Activated T-helper 1 cell treated with Interleukin-2 at 50 U/mL for 16 hours (primary cell): ENCODE measurements at regions not wholly inside any gene's neighbourhood (a gene's known extent, or its start where the extent isn't known, plus 50 kb on each side); places are given as distances from the start of the nearest gene placed in this dataset.

ENCODE experiments used
- DNase-seq: peaks from one replicate; pipeline ENCODE4 v3.0.0-alpha.2; 2020; ENCODE audit warnings: low read depth

DNA sequence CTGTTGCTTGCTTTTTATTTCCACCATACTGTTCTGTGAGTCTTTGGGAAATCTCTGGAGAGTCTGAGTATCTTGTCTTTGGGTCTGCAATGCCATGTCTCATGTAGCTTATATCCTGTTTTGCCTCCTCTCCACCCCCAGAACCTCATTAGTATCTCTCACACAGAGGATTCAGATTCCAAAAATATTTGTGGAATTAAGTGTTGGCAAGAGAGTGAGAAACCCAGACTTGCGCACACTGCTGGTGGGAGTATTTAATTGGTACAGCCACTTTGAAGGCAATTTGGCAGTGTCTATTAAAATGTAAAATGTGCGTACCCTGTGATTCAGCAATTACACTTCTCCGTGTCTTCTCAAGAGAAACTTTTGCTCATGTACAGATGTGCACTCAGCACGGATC, 68.6 kb downstream of the ZNF621 start:
- DNase-seq: no peak

DNA sequence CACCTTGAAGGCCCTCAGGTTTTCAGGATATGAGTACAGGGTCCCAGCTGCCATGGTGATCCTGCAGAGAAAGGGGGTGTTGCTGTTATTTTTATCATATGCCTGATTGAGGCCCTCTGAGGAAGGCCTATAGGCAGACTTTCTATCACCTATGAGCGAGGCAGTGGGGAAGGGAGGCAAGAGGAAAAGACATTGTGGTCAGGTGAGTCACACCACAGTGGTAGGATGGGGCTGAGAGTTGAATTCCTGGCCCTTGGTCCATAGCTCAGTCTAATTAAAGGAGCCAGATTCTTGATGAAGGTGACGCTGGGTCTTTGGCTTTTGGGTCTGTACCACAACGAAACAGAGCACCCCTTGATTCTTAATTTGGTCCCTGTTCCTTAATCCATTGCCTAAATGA, 72.7 kb downstream of the ZNF621 start:
- DNase-seq: no peak

DNA sequence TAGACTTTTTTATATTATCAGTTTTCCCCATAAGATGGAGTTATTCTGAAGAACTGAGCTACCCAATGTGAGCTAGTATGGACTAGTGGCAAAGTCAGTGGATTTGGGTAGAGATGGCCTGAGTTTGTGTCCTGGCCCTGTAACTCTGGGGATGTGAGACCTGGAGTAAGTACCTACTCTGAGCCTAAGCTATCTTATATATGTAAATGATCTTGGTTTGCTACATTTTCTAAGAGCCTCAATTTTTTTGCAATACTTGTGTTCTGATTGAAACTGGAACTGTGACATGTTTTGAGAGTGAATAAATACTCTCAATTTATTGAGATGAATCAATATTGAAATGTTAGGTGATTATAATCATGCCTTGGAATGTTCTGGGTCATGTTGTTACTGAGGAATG, 73.6 kb downstream of the ZNF621 start:
- no peak for DNase-seq

DNA sequence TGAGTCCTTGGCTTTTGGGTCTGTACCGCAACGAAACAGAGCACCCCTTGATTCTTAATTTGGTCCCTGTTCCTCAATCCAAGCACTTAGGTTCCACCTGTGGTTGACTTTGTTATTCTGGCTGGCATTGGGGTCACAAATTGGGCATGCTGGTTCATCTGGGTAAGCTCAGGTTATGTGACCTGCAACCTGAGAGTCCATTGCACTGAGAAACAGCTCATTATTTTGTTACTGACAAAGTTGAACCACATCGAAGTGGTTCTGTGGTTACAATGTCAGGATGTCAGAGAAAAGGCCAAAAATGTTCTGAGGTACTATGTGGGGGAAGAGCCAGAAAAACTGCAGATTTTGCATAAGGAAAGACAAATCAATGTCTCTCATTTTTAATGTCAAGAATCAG, 74.2 kb downstream of the ZNF621 start:
- DNase-seq: no peak

DNA sequence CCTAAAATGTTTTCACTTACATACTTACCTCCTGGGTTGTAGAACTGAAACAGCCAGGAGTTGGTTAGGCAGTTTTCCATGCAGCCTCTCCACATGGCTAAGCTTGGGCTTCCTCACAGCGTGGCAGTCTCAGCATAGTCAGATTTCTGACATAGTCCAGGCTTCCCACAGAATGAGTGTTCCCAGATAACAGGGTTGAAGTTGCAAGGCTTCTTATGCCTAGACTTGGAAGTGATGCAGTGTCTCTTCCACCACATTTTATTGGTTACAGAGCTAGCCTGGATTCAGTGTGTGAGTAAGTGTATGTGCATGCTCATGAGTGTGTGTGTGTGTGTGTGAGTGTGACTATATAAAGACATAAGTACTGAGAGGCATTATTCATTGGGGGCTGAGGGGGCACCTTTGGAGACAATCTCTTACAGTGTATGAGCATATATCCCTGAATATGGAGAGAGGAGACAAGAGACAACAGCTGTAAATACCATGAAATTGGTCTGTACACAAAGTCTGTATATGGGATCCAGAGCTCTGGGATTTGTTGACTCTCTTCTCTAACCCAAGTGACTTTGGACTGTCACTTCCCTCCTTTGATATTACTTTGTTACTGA, 78.1 kb downstream of the ZNF621 start:
- DNase-seq: no peak

DNA sequence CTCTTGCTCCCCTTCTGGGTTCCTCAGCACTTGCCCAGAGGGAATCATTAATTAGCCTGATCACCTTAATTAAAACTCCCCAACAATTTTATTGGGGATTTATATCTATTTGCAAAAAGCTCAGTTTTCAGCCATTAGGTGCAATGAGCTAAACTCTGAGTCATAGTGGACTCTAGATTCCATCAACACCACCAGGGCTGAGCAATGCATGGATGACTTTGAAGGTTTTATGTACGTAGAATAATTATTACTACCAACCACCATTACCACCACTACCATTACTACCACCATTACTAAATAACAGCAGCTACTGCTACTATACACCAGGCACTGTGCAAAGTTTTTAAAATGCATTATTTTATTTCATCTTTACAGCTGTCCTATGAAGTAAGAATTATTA, 81.2 kb downstream of the ZNF621 start:
- DNase-seq: no peak

DNA sequence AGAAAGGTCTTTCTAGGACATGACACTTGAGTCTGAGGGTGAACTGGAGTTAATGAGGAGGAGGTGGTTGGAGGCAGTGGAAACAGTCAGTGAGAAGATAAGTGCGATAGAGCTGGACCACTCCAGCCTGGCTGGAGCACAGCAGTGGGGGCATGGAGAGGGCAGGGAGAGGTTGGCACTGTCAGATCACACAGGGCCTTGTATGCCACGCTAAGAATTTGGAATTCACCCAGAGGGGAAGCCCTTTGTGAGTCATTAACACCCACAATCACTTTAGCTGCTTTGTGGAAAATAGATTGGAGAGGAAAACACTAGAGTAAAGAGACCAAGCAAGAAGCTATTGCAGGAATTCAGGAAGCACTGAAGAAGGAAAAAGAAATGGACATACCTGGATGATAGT, 83.3 kb downstream of the ZNF621 start:
- DNase-seq: no peak

DNA sequence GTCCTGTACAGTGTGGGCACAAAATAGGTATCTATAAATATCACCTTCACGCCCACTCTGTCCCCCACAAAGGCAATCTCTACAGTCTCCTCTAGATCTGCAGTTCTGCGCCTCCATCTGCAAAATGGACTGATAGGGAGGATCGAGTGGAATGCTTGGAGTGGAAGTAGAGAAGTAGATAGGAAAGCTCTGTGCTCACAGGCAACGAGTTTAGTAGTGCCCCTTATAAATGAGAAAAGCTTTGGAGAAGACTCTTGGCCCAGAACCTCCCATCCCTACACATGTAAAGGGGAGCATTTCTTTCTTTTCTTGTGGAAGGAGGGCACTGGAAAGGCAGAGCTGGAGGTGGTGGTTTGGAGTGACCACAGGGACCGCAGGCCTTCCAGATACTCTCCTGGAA, 88.5 kb downstream of the ZNF621 start:
- DNase-seq: no peak

DNA sequence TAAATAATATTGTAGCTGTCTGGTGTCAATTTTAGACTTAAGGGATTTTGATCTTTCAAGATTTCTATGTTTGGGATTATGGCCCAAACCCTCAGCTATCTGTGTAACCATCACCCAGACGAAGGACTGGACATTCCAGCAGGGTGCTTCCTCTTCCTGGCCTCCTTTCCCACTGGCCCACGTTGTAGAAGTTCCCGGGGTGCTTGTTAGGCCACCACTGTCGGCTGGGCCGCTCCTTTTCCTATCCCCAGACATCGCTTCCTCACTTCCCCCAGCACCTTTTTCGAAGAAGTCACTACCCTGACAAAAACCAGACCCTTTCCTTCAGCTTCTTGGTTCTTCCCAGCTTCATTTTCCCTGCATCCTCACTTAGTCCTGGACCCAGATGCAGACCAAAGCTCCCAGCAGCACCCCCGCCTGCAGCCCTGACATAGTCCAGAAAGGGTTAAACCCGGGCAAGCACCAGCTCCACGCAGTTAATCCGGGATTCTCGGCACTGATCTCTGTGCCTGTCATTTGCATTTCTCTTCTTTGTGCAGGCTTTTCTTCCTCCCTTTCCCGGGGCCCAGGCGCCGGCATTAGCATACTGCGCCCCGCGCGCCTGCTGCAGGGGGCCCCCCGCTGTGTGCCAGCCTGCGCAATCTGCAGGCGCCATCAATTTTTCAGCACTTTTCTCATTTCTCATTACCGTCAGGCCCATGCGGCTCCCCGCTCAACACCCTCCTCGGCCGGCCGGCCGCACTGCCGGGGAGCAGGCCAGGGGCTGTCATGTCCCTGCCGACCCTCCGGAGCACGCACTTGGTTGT, 90.6 kb downstream of the ZNF621 start:
- no peak for DNase-seq

DNA sequence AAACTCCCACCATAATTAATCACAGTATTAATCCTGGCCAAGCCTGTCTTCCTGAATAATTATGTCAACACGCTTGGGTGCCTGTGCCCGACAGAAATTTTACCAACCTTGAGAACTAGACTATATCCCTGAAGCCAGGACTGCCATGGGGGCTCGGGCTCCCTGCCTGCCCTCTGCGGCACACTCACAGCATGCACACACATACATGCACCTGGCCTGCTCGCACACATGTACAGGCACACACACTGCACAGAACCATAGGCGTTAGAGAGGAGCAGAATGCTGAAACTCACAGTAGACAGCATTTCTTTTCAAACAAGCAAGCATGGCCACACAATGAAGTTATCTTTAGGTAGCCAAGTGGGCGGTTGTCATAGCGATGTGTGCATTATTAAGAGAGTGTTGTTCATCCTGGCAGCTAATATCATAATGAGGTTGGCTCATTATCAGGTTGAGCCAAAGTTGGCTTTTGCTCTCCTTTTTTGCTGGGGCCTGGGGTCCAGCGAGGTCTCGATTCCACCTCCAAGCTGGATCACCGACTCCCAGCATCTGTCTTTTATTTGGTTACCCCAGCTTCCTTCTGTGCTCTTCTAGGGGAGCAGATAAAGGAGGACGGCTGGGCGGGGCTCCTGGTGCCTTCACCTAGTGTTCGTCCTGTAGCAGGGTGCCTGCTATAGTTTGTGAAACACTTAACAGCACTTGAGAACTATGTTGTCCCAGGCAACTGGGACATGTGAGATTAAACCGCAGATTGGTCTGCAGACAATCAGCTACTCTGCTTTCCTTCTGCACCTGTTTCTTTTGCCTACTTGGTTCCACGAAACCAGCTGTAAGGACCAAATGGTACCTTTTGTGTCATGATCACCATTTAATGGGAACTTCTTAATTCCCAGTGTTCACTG, 91.4 kb downstream of the ZNF621 start:
- no peak for DNase-seq

DNA sequence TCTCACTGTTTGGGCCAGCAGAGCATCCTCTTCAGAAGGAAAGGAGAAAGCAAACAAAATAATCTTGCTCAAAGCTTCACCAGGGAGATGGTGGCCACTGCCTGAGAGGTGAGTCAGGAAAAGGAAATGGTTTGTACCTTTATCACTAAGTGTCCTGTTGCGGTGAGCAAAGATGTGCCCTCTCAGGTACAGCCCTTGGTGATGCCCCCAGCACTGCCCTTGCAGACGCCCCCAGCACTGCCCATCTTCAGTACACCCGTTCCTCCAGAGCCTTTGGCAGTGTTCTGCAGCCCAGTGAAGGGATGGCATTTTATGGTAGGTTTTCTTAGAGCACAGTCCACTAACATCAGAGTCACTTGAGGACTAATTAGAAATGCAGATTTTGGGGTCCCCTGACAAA, 92.3 kb downstream of the ZNF621 start:
- DNase-seq: no peak

DNA sequence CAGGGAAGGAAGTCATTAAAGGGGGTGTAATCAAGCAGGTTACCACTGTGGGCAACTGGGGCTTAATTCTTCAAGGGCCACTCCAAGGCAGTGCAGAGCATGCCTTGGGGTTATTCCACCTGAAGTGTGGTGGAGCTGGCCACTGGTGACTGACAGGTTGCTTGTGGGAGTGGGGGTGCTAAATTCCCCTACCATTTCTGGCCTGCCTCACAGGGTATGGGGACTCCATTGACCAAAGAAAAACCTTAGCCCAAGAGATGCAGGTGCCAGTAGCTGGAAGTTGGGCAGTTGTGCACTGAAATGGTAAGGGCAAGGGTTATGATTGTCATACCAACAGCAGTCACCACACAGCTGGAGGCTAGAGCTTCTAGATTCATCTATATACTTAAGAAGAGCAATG, 93.4 kb downstream of the ZNF621 start:
- DNase-seq: no peak

DNA sequence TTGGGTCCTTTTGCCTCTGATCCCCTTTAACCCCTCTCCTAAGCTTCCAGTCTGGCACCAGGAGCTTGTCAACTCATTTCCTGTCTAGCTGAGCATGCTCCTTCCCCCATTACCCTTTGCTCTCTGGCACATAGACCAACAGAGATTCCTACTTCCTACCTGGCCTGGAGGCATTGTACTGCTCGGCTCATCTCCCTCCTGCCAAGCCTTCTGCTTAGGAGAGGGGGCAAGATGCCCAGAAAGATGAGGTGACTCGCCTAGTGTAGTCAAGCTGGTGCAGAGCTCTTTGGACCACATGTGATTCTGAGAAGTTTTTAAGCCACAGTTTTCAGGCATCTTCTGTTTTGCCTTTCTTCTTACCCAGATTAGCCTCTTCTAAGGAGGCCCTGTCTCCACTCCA, 95.4 kb downstream of the ZNF621 start:
- DNase-seq: no peak

DNA sequence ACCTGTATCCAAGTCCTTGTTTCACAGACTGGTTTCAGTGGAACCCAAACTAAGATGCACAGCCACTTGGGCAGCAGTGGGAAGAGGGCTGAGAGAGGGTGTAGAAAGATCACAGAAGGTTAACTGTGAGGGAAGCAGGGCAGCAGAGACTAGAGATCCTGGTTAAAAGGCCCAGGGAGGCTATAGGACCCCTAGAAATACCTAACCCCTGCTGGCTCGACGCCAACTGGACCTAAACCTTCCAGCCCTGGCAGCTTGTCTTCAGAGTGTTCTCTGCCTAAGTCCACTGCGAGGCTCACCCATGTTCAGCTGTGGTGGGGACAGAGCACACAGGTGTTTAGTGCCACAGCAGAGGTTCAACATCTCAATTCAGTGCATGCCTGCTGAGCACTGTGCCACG, 96.5 kb downstream of the ZNF621 start:
- no peak for DNase-seq

DNA sequence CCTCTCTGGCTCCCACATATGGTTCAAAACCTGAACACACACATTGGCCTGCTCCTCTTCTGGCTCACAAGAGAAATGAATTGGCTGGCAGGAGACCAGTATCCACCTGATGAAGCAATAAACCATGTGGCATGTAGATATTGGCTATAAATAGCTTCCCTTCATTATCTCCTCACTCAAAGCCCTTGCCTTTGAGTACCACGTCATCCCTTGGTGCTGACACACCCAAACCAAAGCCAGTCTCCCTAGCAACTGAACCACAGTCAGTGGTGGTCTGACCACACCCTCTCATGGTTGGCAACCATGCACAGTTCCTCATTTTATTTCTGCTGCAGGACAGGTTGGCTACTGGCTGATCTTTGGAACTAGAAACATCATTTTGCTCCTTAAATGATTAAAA, 98.8 kb downstream of the ZNF621 start:
- no peak for DNase-seq

DNA sequence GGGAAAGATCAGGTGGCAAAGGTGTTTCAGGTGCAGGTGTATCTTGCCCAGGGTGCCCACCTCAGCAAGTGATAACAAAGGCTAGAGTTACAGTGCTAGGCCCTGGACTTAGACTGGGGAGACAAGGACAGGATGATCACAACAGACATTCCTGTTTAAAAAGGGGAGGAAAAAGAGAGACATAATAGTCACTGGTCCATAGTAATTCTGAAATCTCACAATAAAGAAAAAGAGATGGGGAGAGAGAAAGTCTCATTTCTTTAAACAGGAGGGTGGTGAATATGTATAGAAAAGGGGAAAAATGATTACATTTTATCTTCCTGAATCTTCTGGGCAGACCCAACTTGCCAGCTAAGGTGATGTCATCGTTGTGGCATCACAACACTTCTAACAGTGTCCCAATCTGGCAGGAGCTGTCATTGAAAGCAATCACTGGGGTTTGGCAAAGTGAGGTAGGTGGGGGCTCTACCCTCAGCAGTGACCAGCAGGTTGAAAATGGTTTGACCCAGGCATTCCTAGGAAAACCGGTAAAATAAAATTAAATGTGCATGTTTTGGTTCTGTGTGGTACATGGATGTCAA, 99.5 kb downstream of the ZNF621 start:
- no peak for DNase-seq

DNA sequence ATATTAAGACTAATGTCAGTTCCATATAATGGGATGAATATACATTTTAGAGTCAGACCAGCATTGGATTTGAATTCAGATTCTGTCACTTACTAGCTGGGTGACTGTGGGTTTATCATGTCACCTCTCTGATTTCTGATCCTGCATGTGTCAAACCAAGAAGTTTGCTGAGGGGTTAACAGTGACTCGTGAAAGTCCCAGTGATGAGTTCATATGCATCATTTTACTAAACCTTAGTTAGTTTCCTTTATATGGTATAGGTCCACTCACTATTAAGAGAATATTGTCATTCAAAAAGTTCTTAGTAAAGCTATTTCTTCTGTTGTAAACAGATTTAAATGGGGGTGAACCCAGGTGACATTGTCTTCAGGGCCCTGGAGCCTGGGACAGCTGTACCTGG, 102.3 kb downstream of the ZNF621 start:
- no peak for DNase-seq

DNA sequence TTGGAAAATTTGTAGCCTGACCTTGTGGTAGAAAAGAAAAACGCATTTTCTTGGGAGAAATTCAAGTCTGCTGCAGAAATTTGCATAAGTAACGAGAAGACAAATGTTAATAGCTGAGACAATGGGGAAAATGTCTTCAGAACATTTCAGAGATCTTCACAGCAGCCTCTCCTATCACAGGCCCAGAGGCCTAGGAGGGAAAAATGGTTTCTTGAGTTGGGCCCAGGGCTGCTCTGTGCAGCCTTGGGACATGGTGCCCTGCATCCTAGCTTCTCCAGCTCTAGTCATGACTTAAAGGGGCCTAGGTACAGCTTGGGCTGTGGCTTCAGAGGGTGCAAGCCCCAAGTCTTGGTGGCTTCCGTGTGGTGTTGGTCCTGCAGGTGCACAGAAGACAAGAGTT, 104.2 kb downstream of the ZNF621 start:
- no peak for DNase-seq

DNA sequence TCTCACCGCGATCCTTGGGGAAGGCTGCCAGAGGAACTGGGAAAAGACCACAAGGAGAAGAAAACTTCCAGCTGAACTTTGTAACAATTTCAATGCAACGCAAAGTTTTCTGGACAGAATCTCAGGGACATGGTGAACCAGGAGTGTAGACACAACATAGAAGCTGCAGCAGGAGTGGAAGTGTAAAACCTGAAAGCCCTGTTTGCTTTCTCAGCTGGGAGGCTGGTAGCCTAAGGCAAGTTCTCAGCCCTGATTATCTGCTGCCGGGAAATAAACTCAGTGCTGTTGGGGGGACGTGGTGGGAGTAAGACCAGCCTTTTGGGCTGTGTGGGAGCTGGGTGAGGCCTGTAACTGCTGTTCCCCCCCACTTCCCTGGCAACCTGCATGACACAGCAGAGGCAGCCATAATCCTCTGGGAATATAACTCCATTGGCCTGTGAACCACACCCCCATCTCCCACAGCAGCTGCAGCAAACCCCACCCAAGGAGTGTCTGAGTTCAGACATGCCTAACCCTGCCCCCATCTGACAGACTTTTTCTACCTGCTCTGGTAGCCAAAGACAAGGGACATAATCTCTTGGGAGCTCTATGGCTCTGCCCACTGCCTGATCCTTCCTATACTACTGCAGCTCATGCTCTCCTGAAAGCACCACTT, 106.7 kb downstream of the ZNF621 start:
- no peak for DNase-seq

DNA sequence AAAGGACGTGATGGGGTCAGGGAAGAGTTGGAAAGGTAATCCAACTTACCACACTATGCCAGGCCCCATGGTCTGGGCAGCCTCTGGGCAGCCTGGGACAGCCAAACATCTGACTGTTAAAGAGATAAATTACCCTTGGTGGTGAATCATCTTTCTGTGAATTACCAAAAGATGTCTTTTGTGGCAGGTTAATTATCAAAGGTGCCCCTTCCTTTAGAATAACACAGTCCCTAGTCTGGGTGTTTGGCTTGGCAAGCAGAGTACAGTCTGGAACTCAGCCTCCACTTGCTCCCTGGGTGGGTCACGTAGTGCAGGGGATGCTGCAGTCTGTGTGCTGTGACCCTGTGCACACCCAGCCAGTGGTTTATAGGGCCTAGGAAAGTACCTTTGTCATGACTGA, 113.1 kb downstream of the ZNF621 start:
- DNase-seq: no peak

DNA sequence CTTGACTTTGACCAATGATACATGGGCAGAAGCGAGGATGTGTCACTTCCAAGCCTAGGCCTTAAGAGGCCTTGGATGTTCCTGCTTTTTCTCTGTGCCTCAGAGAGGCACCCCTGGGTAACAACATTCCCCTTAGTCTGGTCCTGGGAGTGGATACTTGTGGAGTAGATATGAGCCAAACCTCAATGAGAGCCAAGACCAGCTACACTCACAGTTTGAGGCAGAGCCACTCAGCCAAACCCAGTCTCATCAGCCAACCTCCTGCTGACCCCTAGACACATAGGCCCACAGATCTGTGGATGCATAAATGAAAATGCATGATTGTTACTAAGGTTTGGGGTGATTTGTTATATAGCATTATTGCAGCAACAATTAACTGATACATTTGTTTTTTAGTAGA, 114.2 kb downstream of the ZNF621 start:
- no peak for DNase-seq

DNA sequence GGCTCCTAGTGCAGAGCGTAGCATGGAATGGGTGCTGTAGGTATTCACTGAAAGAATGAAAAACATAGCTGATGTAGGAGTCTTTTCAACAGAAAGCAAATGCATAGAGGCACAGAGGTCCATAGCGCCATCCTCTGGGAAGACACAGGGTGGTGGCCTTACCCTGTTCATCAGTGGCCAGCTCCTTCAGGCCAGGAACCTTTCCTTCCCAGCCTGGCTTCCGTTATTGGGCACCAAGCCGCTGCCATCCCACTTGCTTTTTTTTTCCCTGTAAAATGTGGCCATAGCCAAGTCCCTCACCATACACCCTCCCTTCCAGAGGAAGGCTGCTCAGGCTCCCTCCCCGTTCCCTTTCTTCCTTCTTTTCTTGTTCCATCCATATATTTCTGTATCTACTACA, 118.1 kb downstream of the ZNF621 start:
- DNase-seq: no peak
